ENCODE measurements at regions not wholly inside any gene's neighbourhood (a gene's known extent, or its start where the extent isn't known, plus 50 kb on each side); places are given as distances from the start of the nearest gene placed in this dataset.

- no peak for TF ChIP-seq CTCF (IDR thresholded peaks at IDR 0.05)
- no peak for TF ChIP-seq POLR2A (IDR thresholded peaks at IDR 0.05)
These were observed 175.6 kb downstream of the HSD17B3 start for GRCh38 chr9:96126321-96126881.

All from esophagus squamous epithelium (tissue), 4 donors.